Testis (tissue), 2 donors: ENCODE measurements at regions not wholly inside any gene's neighbourhood (a gene's known extent, or its start where the extent isn't known, plus 50 kb on each side); places are given as distances from the start of the nearest gene placed in this dataset.

Experiments
- POLR2A ChIP-seq: fragments of 450-650 bp; IDR thresholded peaks from one replicate; pipeline ENCODE4 v1.6.1; 2017; ENCODE audit warnings: antibody characterized with exemption, mild to moderate bottlenecking, moderate library complexity
- TF ChIP-seq, protein P1 (sequence below), 3 experiments: fragments of 450-650 bp in 2 of 3; fragments of 200-600 bp in 1 of 3; sonication (generic) in 1 of 3; IDR thresholded peaks; one replicate each; pipeline ENCODE4 v1.5.1; 2016 to 2019; ENCODE audit warnings: antibody characterized with exemption in 3 of 3, mild to moderate bottlenecking in 2 of 3, moderate library complexity in 1 of 3

DNA sequence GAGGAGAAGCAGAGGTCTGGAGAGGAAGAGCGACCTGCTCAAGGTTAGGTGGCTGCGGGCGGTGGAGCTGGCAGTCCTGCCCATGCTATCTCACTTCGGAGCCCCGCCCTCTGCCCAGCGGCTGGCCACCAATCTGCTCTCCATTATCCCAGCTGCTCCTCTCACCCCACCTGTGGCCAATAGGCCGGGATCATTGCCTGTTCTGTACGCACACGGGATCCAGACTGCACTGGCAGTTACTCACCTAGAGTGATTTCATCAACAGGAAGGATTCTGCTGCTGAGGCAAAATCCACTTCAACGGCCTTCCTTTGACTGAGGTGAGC is 100.6 kb downstream of the TLE3 start:
- TF ChIP-seq, protein P1, sequence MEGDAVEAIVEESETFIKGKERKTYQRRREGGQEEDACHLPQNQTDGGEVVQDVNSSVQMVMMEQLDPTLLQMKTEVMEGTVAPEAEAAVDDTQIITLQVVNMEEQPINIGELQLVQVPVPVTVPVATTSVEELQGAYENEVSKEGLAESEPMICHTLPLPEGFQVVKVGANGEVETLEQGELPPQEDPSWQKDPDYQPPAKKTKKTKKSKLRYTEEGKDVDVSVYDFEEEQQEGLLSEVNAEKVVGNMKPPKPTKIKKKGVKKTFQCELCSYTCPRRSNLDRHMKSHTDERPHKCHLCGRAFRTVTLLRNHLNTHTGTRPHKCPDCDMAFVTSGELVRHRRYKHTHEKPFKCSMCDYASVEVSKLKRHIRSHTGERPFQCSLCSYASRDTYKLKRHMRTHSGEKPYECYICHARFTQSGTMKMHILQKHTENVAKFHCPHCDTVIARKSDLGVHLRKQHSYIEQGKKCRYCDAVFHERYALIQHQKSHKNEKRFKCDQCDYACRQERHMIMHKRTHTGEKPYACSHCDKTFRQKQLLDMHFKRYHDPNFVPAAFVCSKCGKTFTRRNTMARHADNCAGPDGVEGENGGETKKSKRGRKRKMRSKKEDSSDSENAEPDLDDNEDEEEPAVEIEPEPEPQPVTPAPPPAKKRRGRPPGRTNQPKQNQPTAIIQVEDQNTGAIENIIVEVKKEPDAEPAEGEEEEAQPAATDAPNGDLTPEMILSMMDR (IDR thresholded peaks at IDR 0.05) = no peak
- TF ChIP-seq POLR2A = no peak
